22Rv1 (cell line): ENCODE measurements at regions not wholly inside any gene's neighbourhood (a gene's known extent, or its start where the extent isn't known, plus 50 kb on each side); places are given as distances from the start of the nearest gene placed in this dataset.

Source experiments
- CTCF ChIP-seq: fragments of 450-650 bp; IDR thresholded peaks from 2 replicates; pipeline ENCODE4 v1.5.1; 2017; ENCODE audit warnings: mild to moderate bottlenecking
- ZFX ChIP-seq: fragments of 450-650 bp; IDR thresholded peaks from 2 replicates; pipeline ENCODE4 v1.6.1; 2017; ENCODE audit warnings: antibody characterized with exemption, borderline replicate concordance

DNA sequence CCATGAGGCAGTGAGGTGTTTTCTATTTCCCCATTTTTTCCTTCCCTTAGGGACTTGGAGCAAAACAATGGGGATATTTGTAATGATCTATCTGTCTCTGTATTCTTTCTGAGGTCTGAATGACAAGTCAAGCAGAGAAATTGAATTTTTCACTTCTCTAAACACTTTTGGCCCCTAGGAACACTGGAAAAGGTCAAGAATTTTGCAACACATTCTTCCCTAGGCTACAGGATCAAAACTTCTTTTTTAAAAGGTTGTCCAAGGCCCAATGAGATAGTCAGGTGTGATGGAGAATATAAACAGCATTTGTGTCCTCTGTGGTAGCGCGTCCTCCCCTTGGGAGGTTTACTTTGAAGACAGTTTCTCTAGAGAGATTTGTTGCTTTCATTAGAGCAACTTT lies 620.5 kb downstream of the TLR4 start:
- TF ChIP-seq CTCF: no peak
- TF ChIP-seq ZFX: no peak
